ENCODE measurements at regions not wholly inside any gene's neighbourhood (a gene's known extent, or its start where the extent isn't known, plus 50 kb on each side); places are given as distances from the start of the nearest gene placed in this dataset.
"Not testable (repeated sequence)": the region's sequence is repeated elsewhere in the genome, so short reads cannot be mapped to it uniquely, and the experiment has no call there.

DNA sequence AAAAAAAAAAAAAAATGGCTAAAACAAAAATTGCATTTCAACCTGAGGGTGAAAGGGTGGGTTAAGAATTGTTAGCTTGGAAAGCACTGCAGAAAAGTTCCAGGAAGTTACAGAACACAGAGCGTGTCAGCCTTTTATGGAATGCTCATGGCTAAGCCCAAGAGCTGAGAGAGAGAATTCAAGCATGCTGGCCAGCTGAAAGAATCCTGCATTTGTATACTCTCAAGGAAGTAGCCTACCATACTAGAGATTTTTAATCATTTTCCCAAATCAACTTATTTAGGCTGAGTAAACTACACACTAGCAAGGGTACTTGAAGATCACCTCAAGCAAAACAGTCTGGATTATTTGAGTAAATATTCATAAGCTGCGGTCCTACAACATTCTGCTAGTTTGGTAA, 153.9 kb downstream of the KCNJ2 start:
- no peak for DNase-seq (ENCODE audit: low spot score)

DNA sequence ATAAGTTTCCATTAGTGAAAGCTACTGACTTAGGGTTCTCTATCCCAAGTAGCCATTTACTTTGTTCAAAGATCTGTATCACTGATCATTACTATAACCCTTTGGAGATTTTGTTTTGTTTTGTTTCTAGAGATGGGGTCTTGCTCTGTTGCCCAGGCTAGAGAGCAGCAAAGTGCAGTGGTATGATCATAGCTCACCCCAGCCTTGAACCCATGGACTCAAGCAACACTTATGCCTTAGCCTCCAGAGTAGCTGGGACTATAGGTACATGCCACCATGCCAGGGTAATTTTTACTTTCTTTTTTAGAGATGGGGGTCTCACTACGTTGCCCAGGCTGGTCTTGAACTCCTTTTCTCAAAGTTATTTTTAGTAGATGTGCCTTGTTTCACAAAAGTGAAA, 154.7 kb downstream of the KCNJ2 start:
- DNase-seq (ENCODE audit: low spot score), result no peak

DNA sequence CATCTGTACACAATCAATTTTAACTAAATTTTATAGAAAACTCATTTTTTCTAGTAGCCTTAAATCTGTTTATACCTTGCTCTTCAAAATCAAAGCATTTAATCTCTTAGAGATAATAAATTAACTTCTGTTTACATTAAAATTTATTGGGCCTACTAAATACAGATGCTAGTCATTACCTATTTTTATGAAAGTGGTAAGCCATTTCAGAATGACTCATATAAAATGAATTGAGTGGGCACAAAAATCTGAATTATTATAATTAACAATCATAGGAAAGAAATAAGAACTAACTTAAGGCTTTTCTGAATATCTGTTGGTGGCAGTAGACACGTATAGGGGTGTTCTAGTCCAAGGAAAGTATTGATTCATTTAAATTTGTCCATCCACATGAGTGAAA, 157.9 kb downstream of the KCNJ2 start:
- DNase-seq (ENCODE audit: low spot score), result no peak

GRCh38 chr17:70327723-70328122, 158.4 kb downstream of the KCNJ2 start:
- no peak for DNase-seq (ENCODE audit: low spot score)

- no peak for DNase-seq (ENCODE audit: low spot score)
These were observed 160.4 kb downstream of the KCNJ2 start for GRCh38 chr17:70329721-70330120.

DNA sequence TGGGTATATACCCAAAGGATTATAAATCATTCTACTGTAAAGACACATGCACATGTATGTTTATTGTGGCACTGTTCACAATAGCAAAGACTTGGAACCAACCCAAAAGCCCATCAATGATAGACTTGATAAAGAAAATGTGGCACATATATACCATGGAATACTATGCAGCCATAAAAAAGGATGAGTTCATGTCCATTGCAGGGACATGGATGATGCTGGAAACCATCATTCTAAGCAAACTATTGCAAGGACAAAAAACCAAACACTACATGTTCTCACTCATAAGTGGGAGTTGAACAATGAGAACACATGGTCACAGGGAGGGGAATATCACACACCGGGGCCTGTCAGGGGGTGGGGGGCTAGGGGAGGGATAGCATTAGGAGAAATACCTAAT, 161.7 kb downstream of the KCNJ2 start:
- not testable (repeated sequence) for DNase-seq (ENCODE audit: low spot score)

- no peak for DNase-seq (ENCODE audit: low spot score)
These were observed 163.3 kb downstream of the KCNJ2 start for GRCh38 chr17:70332356-70333210.

DNA sequence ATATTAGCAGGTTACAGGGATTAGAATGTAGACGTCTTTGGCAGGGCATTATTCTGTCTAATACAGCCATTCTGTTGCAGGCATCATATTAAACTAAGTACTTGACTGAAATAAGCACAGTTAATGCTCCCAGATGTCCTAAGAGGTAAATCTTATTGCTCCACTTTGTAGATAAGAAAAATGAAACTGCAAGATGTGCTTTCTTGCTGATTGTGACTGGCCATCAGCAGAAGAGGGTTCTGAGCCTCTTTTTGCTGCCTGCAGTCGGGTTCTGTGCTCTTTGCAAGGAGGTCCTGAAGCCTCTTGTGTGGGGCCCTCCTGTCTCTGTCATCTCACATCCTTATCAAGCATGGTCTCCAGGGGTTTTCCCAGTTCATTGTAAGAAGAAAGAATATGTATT, 167.1 kb downstream of the KCNJ2 start:
- DNase-seq (ENCODE audit: low spot score), result no peak

DNA sequence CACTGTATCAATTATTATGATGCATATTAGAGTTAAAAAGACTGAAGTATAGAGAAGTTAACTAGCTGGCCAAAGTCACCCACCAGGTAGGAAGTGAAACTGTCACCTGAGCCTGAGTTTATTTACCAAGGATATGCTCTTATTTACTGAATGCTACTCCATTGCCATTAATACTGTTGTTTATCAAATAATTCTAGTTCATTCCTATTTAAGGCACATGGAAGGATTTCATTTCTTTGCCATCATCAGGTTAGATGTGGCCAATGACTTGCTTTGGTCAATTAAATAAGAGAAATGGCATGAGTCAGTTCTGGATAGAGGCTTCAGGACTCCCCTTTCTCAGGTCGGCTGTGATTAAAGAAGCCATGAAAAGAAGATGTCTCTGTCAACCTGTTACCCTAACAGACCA, 169.6 kb downstream of the KCNJ2 start:
- DNase-seq (ENCODE audit: low spot score), result no peak

GRCh38 chr17:70343114-70343513, 173.8 kb downstream of the KCNJ2 start:
- DNase-seq (ENCODE audit: low spot score), result no peak

GRCh38 chr17:70344386-70345060, 175.2 kb downstream of the KCNJ2 start:
- no peak for DNase-seq (ENCODE audit: low spot score)

GRCh38 chr17:70345061-70345460, 175.7 kb downstream of the KCNJ2 start:
- DNase-seq (ENCODE audit: low spot score), result no peak

- DNase-seq (ENCODE audit: low spot score), result no peak
These were observed 183.5 kb downstream of the KCNJ2 start for GRCh38 chr17:70352834-70353233.

GRCh38 chr17:70353408-70354092, 184.2 kb downstream of the KCNJ2 start:
- no peak for DNase-seq (ENCODE audit: low spot score)

GRCh38 chr17:70355185-70355584, 185.9 kb downstream of the KCNJ2 start:
- DNase-seq (ENCODE audit: low spot score), result no peak

DNA sequence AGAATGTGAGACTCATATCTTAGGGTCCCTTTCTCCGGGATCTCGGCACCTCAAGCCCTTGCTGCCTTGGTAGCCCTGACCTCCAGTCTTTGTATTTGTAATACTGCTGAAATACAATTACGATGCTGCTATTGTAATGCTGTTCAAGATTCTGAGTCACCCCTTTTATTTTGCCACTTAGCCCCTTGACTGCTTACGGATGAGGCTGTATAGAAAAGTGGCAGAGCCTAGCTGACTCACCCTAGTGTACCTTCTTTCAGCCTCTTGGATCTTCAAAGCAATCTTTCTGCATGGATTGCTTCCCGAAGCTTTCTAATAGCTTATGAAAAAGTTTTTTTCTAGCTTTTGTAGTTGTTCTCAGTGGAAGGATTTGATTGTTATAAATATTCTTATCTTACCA, 187.9 kb downstream of the KCNJ2 start:
- no peak for DNase-seq (ENCODE audit: low spot score)

DNA sequence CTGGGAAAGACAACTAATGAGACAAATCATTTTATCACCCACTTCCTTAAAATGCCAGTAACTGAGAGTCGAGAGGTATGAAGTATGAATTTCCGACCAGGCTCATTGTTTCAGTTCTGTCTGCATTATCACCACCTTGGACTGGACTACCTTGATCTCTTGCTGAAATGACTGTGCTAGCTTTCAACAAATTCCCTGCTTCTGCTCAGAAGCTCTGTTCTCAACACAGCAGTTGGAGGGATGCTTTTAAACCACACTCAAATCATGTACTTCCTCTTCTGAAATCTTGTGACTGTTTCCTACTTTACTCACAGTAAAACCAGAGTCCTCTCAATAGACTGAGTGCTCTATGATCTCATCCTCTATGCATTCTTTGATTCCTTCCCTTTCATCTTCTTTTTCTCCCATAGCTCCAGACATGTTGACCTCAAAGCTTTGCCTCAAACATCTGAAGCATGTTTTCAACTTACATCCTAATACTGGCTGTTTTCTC, 195.8 kb downstream of the KCNJ2 start:
- DNase-seq (ENCODE audit: low spot score), result no peak

GRCh38 chr17:70366386-70366785, 197.1 kb downstream of the KCNJ2 start:
- no peak for DNase-seq (ENCODE audit: low spot score)

GRCh38 chr17:70368011-70368410, 198.7 kb downstream of the KCNJ2 start:
- no peak for DNase-seq (ENCODE audit: low spot score)

GRCh38 chr17:70369391-70369790, 200.1 kb downstream of the KCNJ2 start:
- no peak for DNase-seq (ENCODE audit: low spot score)

DNA sequence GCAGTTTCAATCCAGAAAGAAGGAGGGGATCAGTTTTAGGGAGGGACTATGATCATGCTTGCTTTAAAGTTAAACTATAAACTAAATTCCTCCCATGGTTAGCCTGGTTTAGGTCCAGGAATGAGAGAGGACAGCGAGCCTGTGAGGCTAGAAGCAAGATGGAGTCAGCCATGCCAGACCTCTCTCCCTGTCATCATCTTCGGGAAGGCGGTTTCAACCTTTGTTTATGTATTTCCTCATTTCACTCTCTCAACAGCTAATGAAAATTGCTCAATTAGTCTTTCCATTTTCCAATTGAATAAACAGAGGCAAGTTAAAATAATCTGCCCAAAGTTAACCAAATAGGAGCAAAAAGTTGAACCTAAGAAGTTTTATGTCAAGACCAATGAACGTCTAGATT, 201.5 kb downstream of the KCNJ2 start:
- no peak for DNase-seq (ENCODE audit: low spot score)

- no peak for DNase-seq (ENCODE audit: low spot score)
These were observed 204.0 kb downstream of the KCNJ2 start for GRCh38 chr17:70373369-70373768.

GRCh38 chr17:70374496-70374895, 205.2 kb downstream of the KCNJ2 start:
- DNase-seq (ENCODE audit: low spot score), result no peak
